ENCODE measurements at regions not wholly inside any gene's neighbourhood (a gene's known extent, or its start where the extent isn't known, plus 50 kb on each side); places are given as distances from the start of the nearest gene placed in this dataset.

DNA sequence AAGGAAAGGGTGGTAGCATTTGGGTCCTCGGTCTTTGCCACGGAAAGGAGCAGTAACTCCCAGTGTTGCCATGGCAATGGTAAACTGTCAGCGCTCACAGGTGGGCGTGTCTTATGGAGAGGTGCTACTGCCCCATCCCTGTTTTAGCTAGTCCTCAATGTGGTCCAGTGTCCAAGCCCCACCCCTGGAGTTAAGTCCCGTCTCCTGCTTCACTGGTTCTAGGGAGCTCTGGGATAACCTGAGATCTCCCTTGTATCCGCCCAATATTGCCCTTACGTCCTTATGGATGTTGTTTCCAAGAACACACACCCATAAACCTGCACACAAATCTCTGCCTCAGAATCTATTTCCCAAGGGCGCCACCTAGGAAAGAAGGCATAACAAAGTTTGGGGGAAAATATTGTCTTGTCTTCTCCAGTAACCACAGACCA is 64.2 kb downstream of the SPRING1 start:
- TF ChIP-seq, protein P1, sequence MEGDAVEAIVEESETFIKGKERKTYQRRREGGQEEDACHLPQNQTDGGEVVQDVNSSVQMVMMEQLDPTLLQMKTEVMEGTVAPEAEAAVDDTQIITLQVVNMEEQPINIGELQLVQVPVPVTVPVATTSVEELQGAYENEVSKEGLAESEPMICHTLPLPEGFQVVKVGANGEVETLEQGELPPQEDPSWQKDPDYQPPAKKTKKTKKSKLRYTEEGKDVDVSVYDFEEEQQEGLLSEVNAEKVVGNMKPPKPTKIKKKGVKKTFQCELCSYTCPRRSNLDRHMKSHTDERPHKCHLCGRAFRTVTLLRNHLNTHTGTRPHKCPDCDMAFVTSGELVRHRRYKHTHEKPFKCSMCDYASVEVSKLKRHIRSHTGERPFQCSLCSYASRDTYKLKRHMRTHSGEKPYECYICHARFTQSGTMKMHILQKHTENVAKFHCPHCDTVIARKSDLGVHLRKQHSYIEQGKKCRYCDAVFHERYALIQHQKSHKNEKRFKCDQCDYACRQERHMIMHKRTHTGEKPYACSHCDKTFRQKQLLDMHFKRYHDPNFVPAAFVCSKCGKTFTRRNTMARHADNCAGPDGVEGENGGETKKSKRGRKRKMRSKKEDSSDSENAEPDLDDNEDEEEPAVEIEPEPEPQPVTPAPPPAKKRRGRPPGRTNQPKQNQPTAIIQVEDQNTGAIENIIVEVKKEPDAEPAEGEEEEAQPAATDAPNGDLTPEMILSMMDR (IDR thresholded peaks at IDR 0.05 in 4 of 5, conservative IDR thresholded peaks at IDR 0.05 in 1 of 5) = no peak
- TF ChIP-seq POLR2A (IDR thresholded peaks at IDR 0.05) = no peak
